GM12878 (cell line): ENCODE measurements at regions not wholly inside any gene's neighbourhood (a gene's known extent, or its start where the extent isn't known, plus 50 kb on each side); places are given as distances from the start of the nearest gene placed in this dataset.

Source experiments
- ATAC-seq: fragments of 200-7000 bp; cut with Tn5 transposase; 3 replicates; pipeline ENCODE4 v1.9.1; 2020; ENCODE audit warnings: mild to moderate bottlenecking, moderate library complexity
- BruUV-seq: library from RNA; stranded (reverse); fragments of 400-500 nt; replicated peaks from 2 replicates; lab custom pipeline; 2021; lab: Mats Ljungman, UMichigan
- CTCF ChIA-PET: fragments of 300-600 bp; sonication (Branson Sonifier 250); formaldehyde crosslinking; extraction: SDS; loops from one replicate; lab custom pipeline; 2021; ENCODE audit warnings: inconsistent platforms; lab: Yijun Ruan, JAX
- POLR2A ChIA-PET: fragments of 350-600 bp; formaldehyde crosslinking; extraction: SDS; loops from one replicate; lab custom pipeline; 2021; ENCODE audit warnings: inconsistent platforms; lab: Charles Lee
- RAD21 ChIA-PET: fragments of 300-600 bp; sonication (Branson Sonifier 250); formaldehyde crosslinking; loops from one replicate; lab custom pipeline; 2023; ENCODE audit warnings: antibody characterized with exemption; ENCODE audit not compliant: unreplicated experiment; lab: Charles Lee
- SMC1A ChIA-PET: fragments of 300-600 bp; sonication (Branson Sonifier 250); formaldehyde crosslinking; loops from one replicate; lab custom pipeline; 2023; ENCODE audit not compliant: unreplicated experiment, uncharacterized antibody; lab: Charles Lee
- DNase-seq: peaks from one replicate; pipeline ENCODE4 v3.0.0-alpha.2; 2011; ENCODE audit warnings: low read depth, low spot score
- FAIRE-seq: peaks from 3 replicates; lab custom pipeline; 2011; peaks lifted over from hg19 to GRCh38; lab: Jason Lieb, UNC
- H2AFZ ChIP-seq: 2 replicates; pipeline ENCODE4 v1.6.0; 2011; ENCODE audit warnings: low read depth, low read length, control low read depth; ENCODE audit not compliant: control insufficient read depth
- H3K27ac ChIP-seq: 2 replicates; pipeline ENCODE4 v1.5.1; 2011; ENCODE audit warnings: control low read depth; ENCODE audit not compliant: control insufficient read depth, insufficient read depth
- H3K27me3 ChIP-seq, 2 experiments: replicated peaks in 1 of 2; 2 replicates each; pipeline versions ENCODE4 v1.6.0 to v1.6.1; 2011; ENCODE audit warnings: low read length in 1 of 2; ENCODE audit not compliant: control insufficient read depth in 2 of 2, insufficient read depth in 2 of 2
- H3K36me3 ChIP-seq, 2 experiments: 2 replicates each; pipeline ENCODE4 v1.5.1; 2011; ENCODE audit warnings: low read length in 1 of 2; ENCODE audit not compliant: control insufficient read depth in 2 of 2, insufficient read depth in 2 of 2
- H3K4me1 ChIP-seq: 2 replicates; pipeline ENCODE4 v1.6.1; 2011; ENCODE audit warnings: mild to moderate bottlenecking, low read length, moderate library complexity, mixed read lengths; ENCODE audit not compliant: control insufficient read depth, insufficient read depth
- H3K4me2 ChIP-seq: 2 replicates; pipeline ENCODE4 v1.6.0; 2011; ENCODE audit warnings: control low read depth; ENCODE audit not compliant: control insufficient read depth, insufficient read depth
- H3K4me3 ChIP-seq: fragments of 200-600 bp; sonication (generic); 2 replicates; pipeline ENCODE4 v1.5.1; 2016
- H3K79me2 ChIP-seq: 2 replicates; pipeline ENCODE4 v1.6.0; 2011; ENCODE audit warnings: low read length; ENCODE audit not compliant: control insufficient read depth, insufficient read depth
- H3K9ac ChIP-seq: 2 replicates; pipeline ENCODE4 v1.8.0; 2011; ENCODE audit warnings: low read length, control low read depth, mixed read lengths; ENCODE audit not compliant: control insufficient read depth, insufficient read depth
- H3K9me3 ChIP-seq: replicated peaks from 3 replicates; pipeline ENCODE4 v1.5.1; 2011; ENCODE audit warnings: mild to moderate bottlenecking, low read length; ENCODE audit not compliant: control insufficient read depth, insufficient read depth
- H4K20me1 ChIP-seq: 2 replicates; pipeline ENCODE4 v1.6.0; 2011; ENCODE audit not compliant: control insufficient read depth, insufficient read depth
- BCL11A ChIP-seq: IDR thresholded peaks from 2 replicates; pipeline ENCODE4 v1.6.1; 2011; ENCODE audit warnings: low read depth, low read length
- BMI1 ChIP-seq: fragments of 450-650 bp; IDR thresholded peaks from 2 replicates; pipeline ENCODE4 v1.6.1; 2016; ENCODE audit warnings: mild to moderate bottlenecking, moderate library complexity, borderline replicate concordance
- CBFB ChIP-seq: IDR thresholded peaks from 2 replicates; pipeline ENCODE4 v1.6.1; 2016; ENCODE audit warnings: antibody characterized with exemption, low read depth
- CHD1 ChIP-seq: IDR thresholded peaks from 2 replicates; pipeline ENCODE4 v1.6.1; 2012; ENCODE audit warnings: low read depth, low read length, improper control_type of control experiment
- CREM ChIP-seq: IDR thresholded peaks from 2 replicates; pipeline ENCODE4 v1.6.1; 2014; ENCODE audit warnings: antibody characterized with exemption, low read depth
- MTA2 ChIP-seq: fragments of 450-650 bp; IDR thresholded peaks from 2 replicates; pipeline ENCODE4 v1.6.1; 2016; ENCODE audit warnings: low read depth, mild to moderate bottlenecking, moderate library complexity
- MYC ChIP-seq: IDR thresholded peaks from 2 replicates; pipeline ENCODE4 v1.6.1; 2011; ENCODE audit warnings: mild to moderate bottlenecking, low read length, moderate library complexity, inconsistent platforms; ENCODE audit not compliant: insufficient read depth, insufficient replicate concordance, insufficient read length, severe bottlenecking
- NFYA ChIP-seq: IDR thresholded peaks from 2 replicates; pipeline ENCODE4 v1.6.1; 2011; ENCODE audit warnings: low read depth, mild to moderate bottlenecking, low read length, improper control_type of control experiment, borderline replicate concordance
- NR2C1 ChIP-seq: fragments of 450-650 bp; IDR thresholded peaks from 2 replicates; pipeline ENCODE4 v1.6.1; 2017; ENCODE audit warnings: antibody characterized with exemption, mild to moderate bottlenecking, moderate library complexity
- PML ChIP-seq: IDR thresholded peaks from 2 replicates; pipeline ENCODE4 v1.6.1; 2012; ENCODE audit warnings: low read length, inconsistent platforms
- TCF3 ChIP-seq: IDR thresholded peaks from 2 replicates; pipeline ENCODE4 v1.6.1; 2012; ENCODE audit warnings: low read depth, mild to moderate bottlenecking, low read length, borderline replicate concordance; ENCODE audit not compliant: insufficient read depth
- TCF7 ChIP-seq: IDR thresholded peaks from 2 replicates; pipeline ENCODE4 v1.6.1; 2014; ENCODE audit warnings: antibody characterized with exemption, borderline replicate concordance
- ZNF24 ChIP-seq: fragments of 450-650 bp; IDR thresholded peaks from 2 replicates; pipeline ENCODE4 v1.6.1; 2017; ENCODE audit warnings: antibody characterized with exemption, mild to moderate bottlenecking
- WGBS: methylation state at CpG from one replicate; pipeline ENCODE4 v1.1.6; 2016; ENCODE audit warnings: low lambda C conversion rate; ENCODE audit not compliant: insufficient replicate concordance, insufficient coverage; ENCODE audit errors: missing lambda C conversion rate; 5-methylcytosine and 5-hydroxymethylcytosine counted together
- in situ Hi-C: fragments of 300-500 bp; cut with MboI; formaldehyde crosslinking; loops from 9 replicates; pipeline ENCODE4 v1.14.3; 2018; ENCODE audit warnings: mixed read lengths
- intact Hi-C: fragments of 100-400 bp; cut with micrococcal nuclease; formaldehyde crosslinking; loops from one replicate; pipeline ENCODE4 v1.14.2; 2022; ENCODE audit not compliant: unreplicated experiment
- TF ChIP-seq, protein P1 (sequence below): fragments of 450-650 bp; IDR thresholded peaks from 2 replicates; pipeline ENCODE4 v1.6.1; 2016; ENCODE audit warnings: mild to moderate bottlenecking
- TF ChIP-seq, protein P2 (sequence below): fragments of 450-650 bp; formaldehyde crosslinking; IDR thresholded peaks from 2 replicates; pipeline ENCODE4 v1.4.0; 2020; ENCODE audit warnings: mild to moderate bottlenecking, moderate library complexity

DNA sequence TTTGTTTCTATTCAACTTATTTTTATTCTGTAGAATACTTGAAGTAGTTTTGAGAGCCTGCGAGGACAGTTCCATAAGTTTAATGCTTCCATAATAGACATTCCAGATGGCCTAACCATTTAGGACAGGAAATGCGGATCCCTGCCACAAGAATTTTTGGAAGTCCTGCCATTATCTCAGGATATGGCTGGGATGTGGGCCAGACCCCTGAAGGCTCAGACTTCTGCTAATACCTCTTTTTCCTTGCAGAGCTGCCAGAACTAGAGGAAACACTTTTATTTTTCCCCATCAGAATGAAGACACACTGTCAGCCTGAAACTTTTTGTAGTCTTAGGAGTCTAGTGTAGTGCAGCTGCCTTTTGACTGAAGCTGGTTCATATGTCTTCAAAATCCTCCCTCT is 806.5 kb downstream of the TDRD15 start:
- Histone ChIP-seq H3K27me3 (no peaks in the 10 kb centered on the region), H3K9ac (no peak overlapping the region), H3K27ac (no peak overlapping the region), H3K4me1 (no peaks in the 10 kb centered on the region), H4K20me1 (no peaks in the 10 kb centered on the region), H3K4me3 (no peak overlapping the region), H3K79me2 (no peaks in the 10 kb centered on the region), H3K9me3 (peaks cover 3% of the 10 kb centered on the region; the same call in 2 of the 3 replicates), H3K4me2 (no peak overlapping the region), H3K36me3 (no peaks in the 10 kb centered on the region), H2AFZ (no peak overlapping the region)
- ATAC-seq, result no peak
- SMC1A ChIA-PET, result no interaction called here
- RAD21 ChIA-PET, result no interaction called here
- WGBS, result 11% methylated on average over 2 of the region's 2 CpGs
- DNase-seq, result no peak
- CTCF ChIA-PET, result no interaction called here
- in situ Hi-C loops, result no loop called here
- no TSS peak for BruUV-seq
- FAIRE-seq, result no peak
- no peak for TF ChIP-seq BCL11A
- no peak for TF ChIP-seq CBFB
- TF ChIP-seq NR2C1, result no peak
- no peak for TF ChIP-seq MTA2
- TF ChIP-seq TCF7, result no peak
- TF ChIP-seq TCF3, result no peak
- TF ChIP-seq ZNF24, result no peak
- POLR2A ChIA-PET, result no interaction called here
- intact Hi-C loops, result no loop called here

DNA sequence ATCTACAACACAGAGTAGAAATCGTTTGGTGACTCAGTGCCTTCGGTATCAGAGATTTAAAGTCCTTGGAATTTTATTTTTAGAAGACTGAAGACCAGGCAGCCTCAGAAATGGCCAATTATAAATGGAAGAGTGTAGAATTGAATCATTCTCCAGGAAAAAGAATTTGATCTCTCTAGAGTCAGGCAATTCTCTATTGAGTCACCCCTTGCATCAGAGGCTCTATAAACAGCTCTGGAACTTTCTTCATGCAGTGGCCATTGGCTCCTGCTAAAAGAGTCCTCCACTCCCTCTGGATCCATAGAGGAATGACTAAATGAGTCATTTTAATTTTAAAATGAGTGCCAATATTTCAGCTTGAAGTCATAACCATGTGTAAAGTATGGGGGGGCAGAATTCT is 816.2 kb downstream of the TDRD15 start:
- FAIRE-seq (no peak), DNase-seq (no peak), ATAC-seq (no peak)
- BruUV-seq, result no TSS peak
- no peak overlapping the region for H3K4me2 ChIP-seq
- no peak overlapping the region for H3K27ac ChIP-seq
- ChIA-PET POLR2A (no interaction called here), CTCF (no interaction called here), RAD21 (no interaction called here), SMC1A (interaction anchor here (0.9 kb wide), 1 partner anchor 226 kb away, joined by 4 read pairs; no protein-coding TSS in a partner anchor)
- H2AFZ ChIP-seq, result no peak overlapping the region
- H4K20me1 ChIP-seq, result no peaks in the 10 kb centered on the region
- intact Hi-C loops, result no loop called here
- 10% methylated on average over 2 of the region's 2 CpGs for WGBS
- no peaks in the 10 kb centered on the region for H3K4me1 ChIP-seq
- no peaks in the 10 kb centered on the region for H3K27me3 ChIP-seq
- no peaks in the 10 kb centered on the region for H3K36me3 ChIP-seq
- H3K9ac ChIP-seq, result no peak overlapping the region
- H3K79me2 ChIP-seq, result no peaks in the 10 kb centered on the region
- in situ Hi-C loops, result no loop called here
- H3K4me3 ChIP-seq, result no peak overlapping the region
- no peaks in the 10 kb centered on the region; the same call in 2 of the 3 replicates for H3K9me3 ChIP-seq
- TF ChIP-seq MYC, result no peak
- no peak for TF ChIP-seq PML
- TF ChIP-seq CHD1, result no peak
- TF ChIP-seq NFYA, result no peak
- TF ChIP-seq BMI1, result no peak
- no peak for TF ChIP-seq CREM
- TF ChIP-seq, protein P1, sequence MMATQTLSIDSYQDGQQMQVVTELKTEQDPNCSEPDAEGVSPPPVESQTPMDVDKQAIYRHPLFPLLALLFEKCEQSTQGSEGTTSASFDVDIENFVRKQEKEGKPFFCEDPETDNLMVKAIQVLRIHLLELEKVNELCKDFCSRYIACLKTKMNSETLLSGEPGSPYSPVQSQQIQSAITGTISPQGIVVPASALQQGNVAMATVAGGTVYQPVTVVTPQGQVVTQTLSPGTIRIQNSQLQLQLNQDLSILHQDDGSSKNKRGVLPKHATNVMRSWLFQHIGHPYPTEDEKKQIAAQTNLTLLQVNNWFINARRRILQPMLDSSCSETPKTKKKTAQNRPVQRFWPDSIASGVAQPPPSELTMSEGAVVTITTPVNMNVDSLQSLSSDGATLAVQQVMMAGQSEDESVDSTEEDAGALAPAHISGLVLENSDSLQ, result no peak
- TF ChIP-seq, protein P2, sequence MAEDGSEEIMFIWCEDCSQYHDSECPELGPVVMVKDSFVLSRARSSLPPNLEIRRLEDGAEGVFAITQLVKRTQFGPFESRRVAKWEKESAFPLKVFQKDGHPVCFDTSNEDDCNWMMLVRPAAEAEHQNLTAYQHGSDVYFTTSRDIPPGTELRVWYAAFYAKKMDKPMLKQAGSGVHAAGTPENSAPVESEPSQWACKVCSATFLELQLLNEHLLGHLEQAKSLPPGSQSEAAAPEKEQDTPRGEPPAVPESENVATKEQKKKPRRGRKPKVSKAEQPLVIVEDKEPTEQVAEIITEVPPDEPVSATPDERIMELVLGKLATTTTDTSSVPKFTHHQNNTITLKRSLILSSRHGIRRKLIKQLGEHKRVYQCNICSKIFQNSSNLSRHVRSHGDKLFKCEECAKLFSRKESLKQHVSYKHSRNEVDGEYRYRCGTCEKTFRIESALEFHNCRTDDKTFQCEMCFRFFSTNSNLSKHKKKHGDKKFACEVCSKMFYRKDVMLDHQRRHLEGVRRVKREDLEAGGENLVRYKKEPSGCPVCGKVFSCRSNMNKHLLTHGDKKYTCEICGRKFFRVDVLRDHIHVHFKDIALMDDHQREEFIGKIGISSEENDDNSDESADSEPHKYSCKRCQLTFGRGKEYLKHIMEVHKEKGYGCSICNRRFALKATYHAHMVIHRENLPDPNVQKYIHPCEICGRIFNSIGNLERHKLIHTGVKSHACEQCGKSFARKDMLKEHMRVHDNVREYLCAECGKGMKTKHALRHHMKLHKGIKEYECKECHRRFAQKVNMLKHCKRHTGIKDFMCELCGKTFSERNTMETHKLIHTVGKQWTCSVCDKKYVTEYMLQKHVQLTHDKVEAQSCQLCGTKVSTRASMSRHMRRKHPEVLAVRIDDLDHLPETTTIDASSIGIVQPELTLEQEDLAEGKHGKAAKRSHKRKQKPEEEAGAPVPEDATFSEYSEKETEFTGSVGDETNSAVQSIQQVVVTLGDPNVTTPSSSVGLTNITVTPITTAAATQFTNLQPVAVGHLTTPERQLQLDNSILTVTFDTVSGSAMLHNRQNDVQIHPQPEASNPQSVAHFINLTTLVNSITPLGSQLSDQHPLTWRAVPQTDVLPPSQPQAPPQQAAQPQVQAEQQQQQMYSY (CRISPR knock-in tag), result no peak
